ENCODE measurements at regions not wholly inside any gene's neighbourhood (a gene's known extent, or its start where the extent isn't known, plus 50 kb on each side); places are given as distances from the start of the nearest gene placed in this dataset.
"Not testable (repeated sequence)": the region's sequence is repeated elsewhere in the genome, so short reads cannot be mapped to it uniquely, and the experiment has no call there.

GRCh38 chr11:116666673-116667249 lies 106.0 kb downstream of the BUD13 start:
- not testable (repeated sequence) for DNase-seq

GRCh38 chr11:116665523-116665922 lies 107.3 kb downstream of the BUD13 start:
- no peak for DNase-seq

- DNase-seq = no peak
Observed at GRCh38 chr11:116661056-116661455, 111.7 kb downstream of the BUD13 start.

- no peak for DNase-seq
Observed at GRCh38 chr11:116660011-116660410, 112.8 kb downstream of the BUD13 start.

GRCh38 chr11:116658876-116659535 lies 113.8 kb downstream of the BUD13 start:
- no peak for DNase-seq

- DNase-seq = no peak
Observed at GRCh38 chr11:116657842-116658825, 114.7 kb downstream of the BUD13 start.

- DNase-seq = no peak
Observed at GRCh38 chr11:116656011-116656410, 116.8 kb downstream of the BUD13 start.

GRCh38 chr11:116654526-116654925 lies 118.3 kb downstream of the BUD13 start:
- no peak for DNase-seq

GRCh38 chr11:116653206-116653605 lies 119.6 kb downstream of the BUD13 start:
- DNase-seq = no peak

- DNase-seq = no peak
Observed at GRCh38 chr11:116651737-116652237, 121.0 kb downstream of the BUD13 start.

- no peak for DNase-seq
Observed at GRCh38 chr11:116651098-116651736, 121.6 kb downstream of the BUD13 start.

- DNase-seq = no peak
Observed at GRCh38 chr11:116650052-116650451, 122.7 kb downstream of the BUD13 start.

- no peak for DNase-seq
Observed at GRCh38 chr11:116649268-116649667, 123.5 kb downstream of the BUD13 start.

GRCh38 chr11:116648247-116649174 lies 124.3 kb downstream of the BUD13 start:
- DNase-seq = no peak

GRCh38 chr11:116647305-116648080 lies 125.3 kb downstream of the BUD13 start:
- DNase-seq = no peak

- no peak for DNase-seq
Observed at GRCh38 chr11:116646191-116646590, 126.6 kb downstream of the BUD13 start.

- DNase-seq = no peak
Observed at GRCh38 chr11:116644941-116645305, 127.9 kb downstream of the BUD13 start.

GRCh38 chr11:116644201-116644940 lies 128.4 kb downstream of the BUD13 start:
- DNase-seq = no peak

GRCh38 chr11:116643521-116643920 lies 129.3 kb downstream of the BUD13 start:
- no peak for DNase-seq

GRCh38 chr11:116642902-116643301 lies 129.9 kb downstream of the BUD13 start:
- no peak for DNase-seq

Data from activated CD4-positive, alpha-beta T cell treated with anti-CD3 and anti-CD28 coated beads, Interleukin-2, amount 50 U/mL, for 4 hours (primary cell).